ENCODE measurements at regions not wholly inside any gene's neighbourhood (a gene's known extent, or its start where the extent isn't known, plus 50 kb on each side); places are given as distances from the start of the nearest gene placed in this dataset.

DNA sequence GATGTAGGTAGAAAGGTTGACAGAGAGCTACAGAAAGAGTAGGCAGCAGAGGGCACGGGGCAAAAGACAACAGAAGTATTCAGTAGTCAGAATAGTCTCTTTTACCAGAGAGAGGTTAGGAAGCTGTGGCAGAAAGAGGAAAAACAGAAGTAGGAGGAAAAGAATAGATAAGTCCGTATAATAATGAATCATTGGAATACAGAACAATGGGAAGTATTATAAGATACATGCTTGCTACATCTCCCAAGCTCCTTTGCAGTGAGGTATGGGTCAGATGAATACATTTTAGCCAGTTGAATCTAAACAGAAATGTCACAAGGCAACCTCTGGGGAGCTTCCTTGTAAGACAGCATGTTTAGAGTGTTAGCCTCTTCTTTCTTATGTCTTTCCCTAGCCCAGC is 570.5 kb upstream of the CITED2 start:
- Mint-ChIP-seq H3K4me3 (no peak overlapping the region), H3K9me3 (peaks cover 1% of the 10 kb centered on the region), H3K27me3 (no peaks in the 10 kb centered on the region), H3K36me3 (ENCODE audit: low read depth) (no peaks in the 10 kb centered on the region), H3K27ac (no peak overlapping the region), H3K4me1 (no peaks in the 10 kb centered on the region)
- CTCF ChIA-PET: no interaction called here
- DNase-seq: no peak
- POLR2A ChIA-PET: no interaction called here

DNA sequence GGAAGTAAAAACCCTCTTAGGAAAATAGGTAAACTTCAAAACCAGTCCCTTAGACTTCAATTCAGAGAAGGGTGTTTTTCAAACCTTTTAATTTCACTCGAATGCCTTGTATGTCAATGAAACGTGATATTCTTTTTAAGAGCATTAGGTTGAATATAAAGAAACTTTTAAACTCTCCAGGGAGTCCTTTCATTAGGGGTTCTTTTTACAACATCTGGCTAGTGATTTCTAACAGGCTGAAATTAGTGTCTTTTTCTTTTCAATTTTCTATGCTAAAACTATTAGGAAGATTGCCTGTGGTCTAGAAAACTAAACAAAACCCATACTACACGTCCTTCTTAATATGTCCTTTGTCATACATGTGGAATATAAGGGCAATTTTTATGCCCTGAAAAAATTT is 569.7 kb upstream of the CITED2 start:
- Mint-ChIP-seq H3K4me3 (no peak overlapping the region), H3K36me3 (ENCODE audit: low read depth) (no peaks in the 10 kb centered on the region), H3K9me3 (no peaks in the 10 kb centered on the region), H3K27me3 (no peaks in the 10 kb centered on the region), H3K27ac (no peak overlapping the region), H3K4me1 (no peaks in the 10 kb centered on the region)
- CTCF ChIA-PET: no interaction called here
- POLR2A ChIA-PET: no interaction called here
- no peak for DNase-seq

DNA sequence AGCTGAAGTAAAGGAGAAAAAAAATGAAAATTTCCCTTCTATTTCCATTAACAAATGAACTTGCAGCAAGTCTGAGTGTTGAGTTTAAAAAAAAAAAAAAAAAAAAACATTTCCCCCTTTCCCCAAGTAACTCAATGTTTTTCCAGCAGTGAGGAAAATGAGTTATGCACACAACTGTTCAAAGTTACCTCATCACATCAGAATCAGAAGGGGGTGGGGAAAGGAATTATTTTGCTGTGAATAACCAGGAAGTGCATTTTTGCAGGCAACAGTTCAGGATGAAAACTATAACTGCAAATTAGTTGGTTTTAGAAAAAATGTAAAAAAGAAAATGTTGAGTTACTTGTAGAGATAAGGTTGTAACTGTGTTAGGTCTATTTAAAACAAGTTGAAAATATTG is 568.9 kb upstream of the CITED2 start:
- Mint-ChIP-seq H3K4me3 (no peak overlapping the region), H3K27ac (no peak overlapping the region), H3K36me3 (ENCODE audit: low read depth) (no peaks in the 10 kb centered on the region), H3K4me1 (no peaks in the 10 kb centered on the region), H3K9me3 (no peaks in the 10 kb centered on the region), H3K27me3 (no peaks in the 10 kb centered on the region)
- CTCF ChIA-PET: no interaction called here
- POLR2A ChIA-PET: no interaction called here
- no peak for DNase-seq

DNA sequence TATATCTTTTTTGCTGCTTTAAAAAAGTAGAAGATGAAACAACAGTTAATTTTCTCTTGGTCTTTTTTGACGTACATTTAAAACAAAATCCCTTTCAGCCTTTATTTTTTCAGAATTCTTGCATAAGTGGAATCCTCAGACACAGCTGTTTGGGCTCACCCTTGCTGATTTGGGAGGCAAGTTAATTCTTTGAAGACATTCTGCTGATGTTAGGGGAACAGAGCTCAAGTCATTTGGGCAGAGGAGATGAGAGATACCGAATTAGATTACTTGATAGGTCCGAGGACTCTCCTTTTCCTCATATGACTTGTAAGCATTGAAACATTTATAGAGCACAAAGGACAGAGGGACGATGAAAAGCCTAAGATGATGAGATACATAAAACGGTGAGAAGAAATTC is 567.9 kb upstream of the CITED2 start:
- H3K4me1 Mint-ChIP-seq: no peaks in the 10 kb centered on the region
- no peaks in the 10 kb centered on the region for H3K36me3 Mint-ChIP-seq (ENCODE audit: low read depth)
- no peak for DNase-seq
- no peak overlapping the region for H3K4me3 Mint-ChIP-seq
- POLR2A ChIA-PET: no interaction called here
- no peaks in the 10 kb centered on the region for H3K27me3 Mint-ChIP-seq
- H3K9me3 Mint-ChIP-seq: no peaks in the 10 kb centered on the region
- no peak overlapping the region for H3K27ac Mint-ChIP-seq
- CTCF ChIA-PET: no interaction called here

DNA sequence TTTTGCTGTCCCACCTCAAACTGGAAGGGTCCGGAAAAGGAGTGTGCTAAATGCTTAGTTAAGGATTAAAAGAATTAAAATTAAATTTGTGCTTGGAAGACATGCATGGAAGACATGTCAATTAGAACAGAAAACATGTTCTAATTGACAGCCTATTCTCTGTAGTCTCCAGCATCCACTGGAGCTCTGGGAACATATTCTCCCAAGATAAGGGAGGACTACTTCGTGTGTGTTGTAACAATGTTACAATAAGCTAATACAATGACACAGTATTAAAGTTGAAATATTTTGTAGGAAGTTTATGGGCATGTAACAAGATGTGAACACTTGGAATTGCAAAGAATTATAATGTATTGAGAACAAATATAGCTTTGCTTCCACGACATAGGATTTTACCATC is 567.4 kb upstream of the CITED2 start:
- H3K4me1 Mint-ChIP-seq: no peaks in the 10 kb centered on the region
- POLR2A ChIA-PET: no interaction called here
- no peak overlapping the region for H3K4me3 Mint-ChIP-seq
- CTCF ChIA-PET: no interaction called here
- H3K36me3 Mint-ChIP-seq (ENCODE audit: low read depth): no peaks in the 10 kb centered on the region
- H3K27ac Mint-ChIP-seq: no peak overlapping the region
- no peaks in the 10 kb centered on the region for H3K9me3 Mint-ChIP-seq
- DNase-seq: no peak
- H3K27me3 Mint-ChIP-seq: no peaks in the 10 kb centered on the region

DNA sequence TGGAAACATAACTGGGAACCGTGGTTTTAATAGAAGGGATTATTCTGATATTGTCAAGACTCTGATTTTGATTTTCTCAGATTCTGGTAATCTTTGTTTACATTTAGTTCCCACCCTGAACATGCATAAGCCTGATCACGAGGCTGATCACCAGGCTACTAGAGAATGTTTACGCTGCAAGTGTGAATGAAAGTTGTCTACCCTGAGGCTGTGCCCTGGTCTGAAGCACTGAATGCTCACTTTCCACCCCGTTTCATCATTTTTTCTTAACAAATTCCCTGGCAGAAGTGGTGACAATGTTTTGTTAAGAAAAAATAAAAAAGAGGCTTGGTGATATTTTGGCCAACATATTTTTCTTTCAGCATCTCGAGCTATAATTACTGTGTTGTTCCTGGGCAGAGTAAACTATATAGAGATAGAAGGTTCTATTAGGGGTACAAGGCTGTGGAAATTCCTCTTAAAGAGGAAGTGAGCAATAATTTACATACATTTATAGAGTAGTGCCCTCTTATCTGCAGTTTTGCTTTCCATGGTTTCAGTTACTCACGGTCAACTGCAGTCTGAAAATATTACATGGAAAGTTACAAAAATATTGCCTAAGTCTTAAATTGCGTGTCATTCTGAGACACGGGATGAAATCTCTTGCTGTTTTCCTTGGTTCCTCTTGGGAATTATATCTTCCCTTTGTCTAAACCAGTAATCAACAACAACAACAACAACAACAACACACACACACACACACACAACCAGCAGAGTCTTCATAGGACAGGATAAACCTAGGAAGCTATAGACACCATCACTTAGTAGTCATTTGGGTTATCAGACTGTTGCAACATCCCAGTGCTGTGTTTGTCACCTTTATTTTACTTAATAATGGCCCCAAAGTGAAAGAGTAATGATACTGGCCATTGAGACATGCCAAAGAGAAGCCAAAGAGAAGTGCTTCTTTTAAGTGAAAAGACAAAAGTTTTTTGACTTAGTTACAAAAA is 566.6 kb upstream of the CITED2 start:
- POLR2A ChIA-PET: no interaction called here
- Mint-ChIP-seq H3K27me3 (no peaks in the 10 kb centered on the region), H3K9me3 (no peaks in the 10 kb centered on the region), H3K4me1 (no peaks in the 10 kb centered on the region), H3K4me3 (no peak overlapping the region), H3K27ac (no peak overlapping the region), H3K36me3 (ENCODE audit: low read depth) (no peaks in the 10 kb centered on the region)
- DNase-seq: no peak
- CTCF ChIA-PET: interaction anchor here (1.6 kb wide), 1 partner anchor 12 kb away, joined by 6 read pairs; no protein-coding TSS in a partner anchor

DNA sequence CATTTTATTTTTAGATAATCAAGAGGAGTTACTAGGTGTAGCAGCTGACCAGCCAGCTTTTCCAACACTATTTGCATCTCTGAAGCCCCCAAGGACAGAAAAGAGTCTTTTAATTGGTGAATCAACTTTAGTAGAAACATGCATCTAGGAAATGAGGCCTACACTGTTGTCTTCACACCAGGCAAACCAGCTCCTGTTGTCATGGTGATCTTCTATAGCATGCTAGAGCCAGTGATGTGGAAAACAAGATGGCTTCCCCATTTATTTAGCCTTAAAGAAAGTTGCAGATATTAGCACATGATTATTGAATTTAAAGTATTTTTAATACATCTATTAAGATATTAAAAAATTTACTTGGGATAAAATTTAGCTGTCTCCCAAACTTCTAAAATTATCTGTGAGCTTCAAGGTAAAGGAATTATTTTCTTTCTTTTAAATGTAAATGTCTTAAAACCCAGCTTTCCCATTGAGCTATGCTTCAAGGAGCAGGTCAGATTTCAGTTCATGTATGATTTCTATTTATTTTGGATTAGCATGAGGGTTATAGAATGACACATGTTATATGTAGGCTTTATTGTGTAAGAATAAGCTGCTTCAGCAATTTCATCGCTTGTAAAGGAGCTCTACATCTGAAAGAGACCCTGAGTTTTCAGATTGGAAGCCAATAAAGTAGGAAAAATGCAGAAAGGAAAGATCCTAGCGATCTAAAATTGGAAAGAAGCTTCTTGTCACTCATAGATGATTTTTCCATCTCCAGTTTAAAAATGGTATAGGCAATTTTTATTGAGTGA is 564.9 kb upstream of the CITED2 start:
- Mint-ChIP-seq H3K4me3 (no peak overlapping the region), H3K27ac (no peak overlapping the region), H3K9me3 (no peaks in the 10 kb centered on the region), H3K4me1 (no peaks in the 10 kb centered on the region), H3K36me3 (ENCODE audit: low read depth) (no peaks in the 10 kb centered on the region), H3K27me3 (no peaks in the 10 kb centered on the region)
- POLR2A ChIA-PET: no interaction called here
- DNase-seq: no peak
- CTCF ChIA-PET: interaction anchor here (0.7 to 1.6 kb wide), 2 partner anchors 10 to 18 kb away, joined by 3 to 6 read pairs; no protein-coding TSS in a partner anchor

DNA sequence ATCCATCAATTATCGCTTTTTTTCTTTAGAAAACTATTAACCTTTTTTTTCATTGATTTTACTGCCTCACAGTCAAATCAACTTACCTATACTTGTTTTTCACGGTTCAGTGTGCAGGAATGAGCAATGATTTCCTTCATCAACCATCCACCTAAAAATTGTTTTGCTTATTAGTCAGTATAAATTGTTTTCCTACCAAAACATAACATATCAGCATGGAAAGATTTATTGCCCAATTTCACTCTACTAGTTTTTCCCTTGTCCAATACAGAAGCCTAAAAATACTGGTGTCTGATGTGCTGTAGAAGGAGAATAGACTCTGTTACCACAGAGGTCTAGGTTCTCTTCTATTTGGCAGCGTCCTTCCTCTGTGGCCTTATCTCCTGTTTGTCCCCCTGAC is 558.2 kb upstream of the CITED2 start:
- ChIA-PET CTCF (no interaction called here), POLR2A (no interaction called here)
- Mint-ChIP-seq H3K9me3 (no peaks in the 10 kb centered on the region), H3K27me3 (peaks cover 5% of the 10 kb centered on the region), H3K27ac (no peak overlapping the region), H3K4me1 (no peaks in the 10 kb centered on the region), H3K36me3 (ENCODE audit: low read depth) (no peaks in the 10 kb centered on the region), H3K4me3 (no peak overlapping the region)
- no peak for DNase-seq

DNA sequence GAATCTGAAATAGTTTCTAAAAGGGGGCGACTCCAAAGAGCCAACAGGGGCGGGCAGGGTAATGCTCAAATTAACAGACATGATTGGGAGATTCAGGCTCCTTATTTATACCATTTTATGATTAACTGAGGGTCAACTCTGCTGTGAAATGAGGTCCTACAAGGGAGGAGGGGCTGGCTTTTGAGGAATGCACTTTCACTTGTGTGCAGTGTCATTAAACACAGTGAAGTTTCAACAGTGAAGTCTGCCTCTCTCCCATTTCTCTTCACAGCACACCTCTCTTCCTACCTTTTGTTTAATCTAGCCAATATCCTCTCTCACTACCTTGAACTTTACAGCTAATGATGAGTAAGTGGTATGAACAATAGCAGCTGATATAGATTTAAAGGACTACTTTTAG is 557.3 kb upstream of the CITED2 start:
- ChIA-PET CTCF (no interaction called here), POLR2A (no interaction called here)
- peaks cover 5% of the 10 kb centered on the region for H3K27me3 Mint-ChIP-seq
- no peak overlapping the region for H3K4me3 Mint-ChIP-seq
- H3K9me3 Mint-ChIP-seq: no peaks in the 10 kb centered on the region
- no peak overlapping the region for H3K27ac Mint-ChIP-seq
- H3K36me3 Mint-ChIP-seq (ENCODE audit: low read depth): no peaks in the 10 kb centered on the region
- no peaks in the 10 kb centered on the region for H3K4me1 Mint-ChIP-seq
- no peak for DNase-seq

DNA sequence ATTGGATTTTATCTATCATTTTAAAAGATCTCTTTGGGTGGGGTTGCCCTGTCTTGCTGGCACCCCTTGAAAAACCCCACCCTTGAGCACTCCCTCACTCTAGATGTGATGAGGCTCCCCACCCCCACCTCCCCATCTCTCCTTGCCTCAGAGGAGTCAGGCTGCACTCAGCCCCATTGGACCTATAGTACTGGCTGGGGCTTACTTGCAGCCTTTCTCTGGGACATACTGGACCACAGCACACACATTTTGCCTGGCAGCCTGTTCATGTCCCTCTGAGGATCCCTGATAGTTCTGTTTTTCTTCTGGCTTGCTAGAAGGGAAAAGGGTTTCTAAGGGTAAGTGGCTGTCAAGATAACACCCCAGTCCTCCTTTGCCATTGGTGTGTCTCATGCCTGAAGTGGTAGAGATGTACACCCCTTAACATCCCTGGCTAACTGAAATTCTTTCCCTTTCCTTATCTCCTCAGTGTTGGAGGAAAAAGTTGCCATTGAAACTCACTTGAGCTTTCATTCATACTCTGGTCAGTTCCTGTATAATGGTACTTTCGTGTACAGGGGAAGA is 553.4 kb upstream of the CITED2 start:
- H3K4me1 Mint-ChIP-seq: no peaks in the 10 kb centered on the region
- no peak overlapping the region for H3K27ac Mint-ChIP-seq
- no peak overlapping the region for H3K4me3 Mint-ChIP-seq
- peaks cover 5% of the 10 kb centered on the region for H3K27me3 Mint-ChIP-seq
- no peaks in the 10 kb centered on the region for H3K9me3 Mint-ChIP-seq
- ChIA-PET CTCF (interaction anchor here (2.0 kb wide), 1 partner anchor 12 kb away, joined by 6 read pairs; no protein-coding TSS in a partner anchor), POLR2A (no interaction called here)
- no peaks in the 10 kb centered on the region for H3K36me3 Mint-ChIP-seq (ENCODE audit: low read depth)
- DNase-seq: no peak

DNA sequence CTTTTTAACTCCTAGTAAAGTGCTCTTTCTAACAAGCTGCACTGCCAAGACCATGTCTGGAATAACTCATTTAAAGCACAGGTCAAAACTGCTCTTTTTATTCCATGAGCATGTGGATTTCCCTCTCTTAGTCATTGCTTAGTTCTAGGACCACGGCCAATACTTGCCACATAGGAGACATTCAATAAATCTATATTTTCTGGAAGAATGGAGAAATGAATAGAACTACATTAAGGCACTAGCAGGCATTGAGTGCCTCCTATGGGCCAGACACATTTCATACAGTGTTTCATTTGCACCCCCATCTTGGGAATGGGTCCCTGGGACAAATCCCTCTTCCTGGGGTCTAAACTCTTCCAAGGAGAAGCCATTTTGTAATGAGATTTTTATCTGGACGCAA is 552.8 kb upstream of the CITED2 start:
- Mint-ChIP-seq H3K36me3 (ENCODE audit: low read depth) (no peaks in the 10 kb centered on the region), H3K9me3 (no peaks in the 10 kb centered on the region), H3K4me1 (no peaks in the 10 kb centered on the region), H3K27me3 (peaks cover 5% of the 10 kb centered on the region), H3K4me3 (no peak overlapping the region), H3K27ac (no peak overlapping the region)
- CTCF ChIA-PET: no interaction called here
- DNase-seq: no peak
- POLR2A ChIA-PET: no interaction called here

DNA sequence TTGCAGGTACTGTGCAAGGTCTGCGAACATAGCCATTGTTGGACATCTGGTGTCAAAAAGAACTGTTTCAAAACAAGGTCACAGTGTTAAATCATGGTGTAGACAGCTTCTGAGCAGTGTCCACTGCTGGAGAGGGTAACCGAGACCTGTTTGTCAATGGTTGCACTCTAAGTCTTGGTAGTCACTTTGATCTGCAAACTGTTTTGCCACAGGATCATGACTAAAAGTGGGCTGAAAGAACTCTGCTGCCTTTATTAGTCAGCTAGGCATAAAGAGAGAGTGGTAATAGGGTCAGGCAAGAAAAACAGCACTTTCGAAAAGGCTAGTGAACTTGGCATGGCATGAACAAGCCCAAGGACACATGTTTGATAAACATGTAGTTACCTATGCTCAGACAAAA is 552.3 kb upstream of the CITED2 start:
- H3K36me3 Mint-ChIP-seq (ENCODE audit: low read depth): no peaks in the 10 kb centered on the region
- no peak for DNase-seq
- ChIA-PET POLR2A (no interaction called here), CTCF (no interaction called here)
- H3K27me3 Mint-ChIP-seq: peaks cover 5% of the 10 kb centered on the region
- no peak overlapping the region for H3K4me3 Mint-ChIP-seq
- H3K27ac Mint-ChIP-seq: no peak overlapping the region
- no peaks in the 10 kb centered on the region for H3K4me1 Mint-ChIP-seq
- no peaks in the 10 kb centered on the region for H3K9me3 Mint-ChIP-seq

DNA sequence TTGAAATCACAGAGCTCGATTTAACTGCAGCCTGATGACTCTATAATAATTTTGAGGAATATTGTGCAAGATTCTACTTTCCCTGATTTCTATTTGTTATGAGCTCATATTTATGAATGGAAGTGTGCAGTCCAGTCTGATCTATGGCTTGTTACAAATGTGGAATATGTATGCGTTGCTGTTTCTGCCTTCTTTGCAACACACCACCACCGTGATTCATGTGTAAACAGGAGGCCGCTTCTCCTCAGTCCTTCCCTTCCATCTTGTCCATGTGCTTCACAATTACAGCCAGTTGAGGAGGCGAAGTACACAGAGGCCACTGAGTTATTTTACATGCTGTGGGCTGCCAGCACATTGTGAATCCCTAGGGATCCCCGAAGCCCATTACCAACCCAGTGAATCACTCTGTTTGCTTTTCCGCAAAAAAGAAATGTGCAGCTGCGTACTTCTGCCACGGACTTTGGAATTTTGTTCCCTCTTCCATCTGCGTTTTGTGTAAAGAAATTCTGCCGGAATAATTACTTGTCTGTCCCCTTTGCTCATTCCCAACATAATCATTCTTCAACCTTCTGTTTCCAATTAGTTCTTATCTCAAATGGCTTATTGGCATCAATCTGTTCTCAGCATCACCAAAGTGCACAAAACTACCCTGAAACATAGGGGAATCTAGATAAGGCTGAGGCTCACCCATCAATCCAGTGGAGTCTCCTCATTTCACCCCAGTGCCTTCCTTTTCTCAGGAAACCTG is 551.6 kb upstream of the CITED2 start:
- Mint-ChIP-seq H3K27me3 (peaks cover 5% of the 10 kb centered on the region), H3K9me3 (no peaks in the 10 kb centered on the region), H3K27ac (no peak overlapping the region), H3K4me1 (no peaks in the 10 kb centered on the region), H3K4me3 (no peak overlapping the region), H3K36me3 (ENCODE audit: low read depth) (no peaks in the 10 kb centered on the region)
- ChIA-PET POLR2A (no interaction called here), CTCF (no interaction called here)
- no peak for DNase-seq

Data from activated CD4-positive, alpha-beta T cell treated with anti-CD3 and anti-CD28 coated beads, Interleukin-2, amount 10 ng/mL, durations not matched to agents 7 days and 5 days (primary cell).